ENCODE measurements at regions not wholly inside any gene's neighbourhood (a gene's known extent, or its start where the extent isn't known, plus 50 kb on each side); places are given as distances from the start of the nearest gene placed in this dataset.

DNA sequence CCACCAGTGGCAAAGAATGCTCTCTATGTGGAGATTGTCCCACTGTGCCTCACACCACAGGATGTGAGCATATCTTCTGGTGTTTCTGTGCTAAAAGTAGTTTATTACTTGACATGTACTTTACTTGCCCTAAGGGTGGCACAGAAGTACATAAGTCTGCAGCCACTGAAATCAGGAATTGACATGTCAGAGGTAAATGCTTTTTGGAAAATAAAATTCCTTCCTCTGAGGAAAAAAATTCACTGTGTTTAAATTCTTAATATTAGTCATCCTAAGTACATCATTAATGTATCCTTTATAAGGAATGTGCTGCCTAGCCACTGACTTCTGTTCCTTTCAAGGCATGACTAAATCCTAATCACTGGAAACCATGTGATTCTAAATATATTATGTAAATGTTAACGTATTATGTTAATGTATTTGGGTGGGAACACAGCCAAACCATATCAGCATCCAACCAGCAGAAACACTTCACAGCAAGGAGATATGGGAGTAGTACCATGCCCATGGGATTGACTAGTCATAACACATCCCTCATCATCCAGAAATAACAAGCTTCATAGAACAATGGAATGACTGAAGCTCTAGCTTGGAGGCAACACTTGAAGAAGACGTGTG, 239.7 kb upstream of the PPFIA2 start:
- TF ChIP-seq ZFX (IDR thresholded peaks at IDR 0.05; ENCODE audit: borderline replicate concordance), result no peak
- TF ChIP-seq, protein P1, sequence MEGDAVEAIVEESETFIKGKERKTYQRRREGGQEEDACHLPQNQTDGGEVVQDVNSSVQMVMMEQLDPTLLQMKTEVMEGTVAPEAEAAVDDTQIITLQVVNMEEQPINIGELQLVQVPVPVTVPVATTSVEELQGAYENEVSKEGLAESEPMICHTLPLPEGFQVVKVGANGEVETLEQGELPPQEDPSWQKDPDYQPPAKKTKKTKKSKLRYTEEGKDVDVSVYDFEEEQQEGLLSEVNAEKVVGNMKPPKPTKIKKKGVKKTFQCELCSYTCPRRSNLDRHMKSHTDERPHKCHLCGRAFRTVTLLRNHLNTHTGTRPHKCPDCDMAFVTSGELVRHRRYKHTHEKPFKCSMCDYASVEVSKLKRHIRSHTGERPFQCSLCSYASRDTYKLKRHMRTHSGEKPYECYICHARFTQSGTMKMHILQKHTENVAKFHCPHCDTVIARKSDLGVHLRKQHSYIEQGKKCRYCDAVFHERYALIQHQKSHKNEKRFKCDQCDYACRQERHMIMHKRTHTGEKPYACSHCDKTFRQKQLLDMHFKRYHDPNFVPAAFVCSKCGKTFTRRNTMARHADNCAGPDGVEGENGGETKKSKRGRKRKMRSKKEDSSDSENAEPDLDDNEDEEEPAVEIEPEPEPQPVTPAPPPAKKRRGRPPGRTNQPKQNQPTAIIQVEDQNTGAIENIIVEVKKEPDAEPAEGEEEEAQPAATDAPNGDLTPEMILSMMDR (IDR thresholded peaks at IDR 0.05), result no peak

DNA sequence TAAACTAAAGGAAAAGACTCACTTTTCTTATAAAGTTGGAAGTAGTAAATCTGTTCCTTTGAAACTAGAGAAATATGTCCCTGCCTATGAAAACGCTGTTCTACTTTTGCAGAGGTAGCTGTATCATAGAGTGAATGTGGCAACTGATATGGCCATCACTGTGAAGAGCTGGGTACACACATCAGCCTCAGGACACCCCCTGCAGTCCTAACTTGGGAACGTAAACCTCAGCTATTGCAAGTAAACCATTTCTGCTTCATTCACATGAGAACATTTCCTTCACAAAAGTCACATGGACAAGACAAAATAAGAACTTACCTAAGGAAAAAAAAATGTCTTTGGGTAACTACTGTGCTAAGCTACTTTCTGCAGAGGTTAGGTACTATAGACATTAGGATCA, 233.3 kb upstream of the PPFIA2 start:
- H3K27ac ChIP-seq, result no peak overlapping the region
- TF ChIP-seq, protein P1 (IDR thresholded peaks at IDR 0.05), result peak; percentile 27
- no peak for TF ChIP-seq ZFX (IDR thresholded peaks at IDR 0.05; ENCODE audit: borderline replicate concordance)

More for the DNA sequence above, 239.7 kb upstream of the PPFIA2 start:
- H3K27ac ChIP-seq, result no peak overlapping the region

DNA sequence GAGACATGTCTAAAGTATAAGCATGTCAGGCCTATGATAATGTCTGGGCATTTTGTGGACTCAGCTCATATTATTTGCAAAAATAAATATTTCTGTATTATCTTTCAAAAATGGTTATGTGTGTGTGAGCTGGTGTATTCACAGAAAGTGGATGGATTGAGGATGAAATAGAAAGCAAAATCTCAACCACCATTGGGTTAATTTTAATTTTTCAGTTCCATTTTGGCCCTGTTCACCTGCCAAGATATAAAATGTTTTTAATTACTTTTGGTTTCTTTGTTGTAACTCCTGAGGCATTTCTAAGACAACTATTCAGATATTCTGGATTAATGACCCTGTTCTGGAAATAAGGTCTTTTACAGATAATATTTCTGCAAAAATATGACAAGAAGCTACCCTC, 232.7 kb upstream of the PPFIA2 start:
- TF ChIP-seq, protein P1 (IDR thresholded peaks at IDR 0.05), result no peak
- TF ChIP-seq ZFX (IDR thresholded peaks at IDR 0.05; ENCODE audit: borderline replicate concordance), result no peak
- H3K27ac ChIP-seq, result no peak overlapping the region

DNA sequence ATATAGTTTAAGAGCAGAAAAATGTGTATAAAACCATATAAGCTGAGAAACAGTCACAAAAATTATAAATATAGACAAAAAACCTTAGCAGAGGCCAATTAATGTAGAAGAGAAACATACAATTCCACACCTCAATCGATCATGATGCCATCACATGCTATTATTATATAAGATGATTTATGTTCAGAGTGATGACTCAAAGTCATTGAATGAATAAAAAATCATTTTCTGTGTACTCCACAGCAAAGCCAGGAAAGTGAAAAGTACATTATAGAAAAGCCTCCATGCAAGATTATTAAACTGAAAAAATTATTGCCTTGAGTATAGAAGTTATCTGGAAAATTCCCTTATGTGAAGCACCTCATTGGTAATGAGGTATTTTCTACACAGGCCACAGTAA, 229.2 kb upstream of the PPFIA2 start:
- TF ChIP-seq, protein P1 (IDR thresholded peaks at IDR 0.05), result no peak
- no peak for TF ChIP-seq ZFX (IDR thresholded peaks at IDR 0.05; ENCODE audit: borderline replicate concordance)
- no peak overlapping the region for H3K27ac ChIP-seq

DNA sequence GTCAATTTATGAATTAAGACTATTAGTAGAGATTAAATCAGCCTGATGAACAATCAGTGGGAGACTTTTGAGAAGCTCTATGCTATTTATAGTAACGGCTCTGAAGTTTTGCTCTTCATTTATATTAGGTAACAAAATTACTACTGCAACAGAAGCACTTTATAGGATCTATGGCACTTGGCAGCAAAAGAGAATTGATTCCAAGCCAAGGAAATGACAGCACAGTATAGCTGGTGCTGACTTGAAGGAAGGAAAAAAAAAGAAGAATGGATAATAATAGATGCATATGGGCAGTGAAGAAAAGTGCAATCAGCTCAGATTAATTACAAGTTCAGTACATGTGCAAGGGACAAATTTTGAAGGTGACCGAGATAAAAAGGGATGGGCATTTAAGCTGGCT, 228.2 kb upstream of the PPFIA2 start:
- TF ChIP-seq, protein P1 (IDR thresholded peaks at IDR 0.05), result no peak
- no peak for TF ChIP-seq ZFX (IDR thresholded peaks at IDR 0.05; ENCODE audit: borderline replicate concordance)
- no peak overlapping the region for H3K27ac ChIP-seq

DNA sequence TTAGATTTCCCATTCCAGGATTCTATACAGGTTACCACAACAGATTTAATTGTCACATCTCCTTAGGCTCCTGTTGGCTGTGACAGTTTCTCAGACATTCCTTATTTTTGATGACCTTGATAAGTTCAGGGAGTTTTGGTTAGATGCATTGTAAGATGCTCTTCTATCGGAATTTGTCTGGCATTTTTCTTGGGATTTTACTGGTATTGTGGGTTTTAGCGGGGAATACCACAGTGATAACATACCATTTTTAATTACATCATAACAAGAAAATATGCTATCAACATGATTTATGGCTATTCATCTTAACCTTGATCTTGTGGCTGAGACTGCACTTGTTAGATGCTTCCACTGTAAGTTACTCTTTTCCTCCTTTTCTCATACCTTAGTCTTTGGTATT, 217.5 kb upstream of the PPFIA2 start:
- H3K27ac ChIP-seq, result no peak overlapping the region
- no peak for TF ChIP-seq ZFX (IDR thresholded peaks at IDR 0.05; ENCODE audit: borderline replicate concordance)
- TF ChIP-seq, protein P1 (IDR thresholded peaks at IDR 0.05), result no peak

DNA sequence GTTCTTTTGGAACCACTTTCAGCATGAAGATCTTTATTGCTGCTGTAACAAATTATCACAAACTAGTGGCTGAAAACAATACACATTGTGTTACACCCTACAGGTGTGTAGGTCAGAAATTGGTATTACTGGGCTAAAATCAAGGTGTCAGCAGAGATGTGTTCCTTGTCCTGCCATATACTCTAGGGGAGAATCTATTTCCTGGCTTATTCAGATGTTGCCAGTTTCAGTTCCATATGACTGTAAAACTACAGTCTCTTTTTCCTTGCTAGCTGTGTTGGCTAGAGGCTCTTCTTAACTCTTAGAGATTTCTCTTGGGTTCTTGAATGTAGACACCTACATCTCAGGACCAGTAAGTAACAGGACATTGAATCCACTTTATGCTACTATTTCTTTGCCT, 215.6 kb upstream of the PPFIA2 start:
- no peak for TF ChIP-seq ZFX (IDR thresholded peaks at IDR 0.05; ENCODE audit: borderline replicate concordance)
- H3K27ac ChIP-seq, result no peak overlapping the region

DNA sequence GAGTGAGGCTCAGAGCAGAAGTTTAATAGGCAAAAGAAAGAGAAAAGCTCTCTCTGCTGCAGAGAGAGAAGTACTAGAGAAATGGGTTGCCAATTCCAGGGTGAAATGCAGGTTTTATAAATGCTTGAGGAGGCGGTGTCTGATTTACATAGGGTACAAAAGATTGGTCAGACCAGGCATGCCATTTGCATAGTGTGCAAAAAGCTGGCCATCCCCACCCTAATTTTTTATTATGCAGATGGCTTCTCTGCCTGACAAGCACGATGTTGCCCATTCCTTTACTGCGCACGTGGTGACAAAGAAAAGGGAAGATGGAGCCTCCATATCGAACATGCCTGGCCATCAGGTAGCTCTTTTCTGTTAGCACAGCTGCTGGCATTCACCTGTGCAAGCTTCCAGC, 209.3 kb upstream of the PPFIA2 start:
- no peak overlapping the region for H3K27ac ChIP-seq
- TF ChIP-seq ZFX (IDR thresholded peaks at IDR 0.05; ENCODE audit: borderline replicate concordance), result no peak
- TF ChIP-seq, protein P1 (IDR thresholded peaks at IDR 0.05), result no peak

Data from 22Rv1 (cell line).